ENCODE measurements at regions not wholly inside any gene's neighbourhood (a gene's known extent, or its start where the extent isn't known, plus 50 kb on each side); places are given as distances from the start of the nearest gene placed in this dataset.

GRCh38 chr9:80586786-80587330, 1015.1 kb downstream of the TLE4 start:
- no peak for TF ChIP-seq CTCF (conservative IDR thresholded peaks at IDR 0.05; ENCODE audit: low read length)
- TF ChIP-seq EZH2phosphoT487 (IDR thresholded peaks at IDR 0.05; ENCODE audit: borderline replicate concordance) = no peak

Measured in Loucy (cell line).